Activated naive CD4-positive, alpha-beta T cell treated with anti-CD3 and anti-CD28 coated beads, Interleukin-2, amount 50 U/mL, for 16 hours (primary cell): ENCODE measurements at regions not wholly inside any gene's neighbourhood (a gene's known extent, or its start where the extent isn't known, plus 50 kb on each side); places are given as distances from the start of the nearest gene placed in this dataset.
"Not testable (repeated sequence)": the region's sequence is repeated elsewhere in the genome, so short reads cannot be mapped to it uniquely, and the experiment has no call there.

Experiments
- DNase-seq: peaks from one replicate; pipeline ENCODE4 v3.0.0-alpha.2; 2020

DNA sequence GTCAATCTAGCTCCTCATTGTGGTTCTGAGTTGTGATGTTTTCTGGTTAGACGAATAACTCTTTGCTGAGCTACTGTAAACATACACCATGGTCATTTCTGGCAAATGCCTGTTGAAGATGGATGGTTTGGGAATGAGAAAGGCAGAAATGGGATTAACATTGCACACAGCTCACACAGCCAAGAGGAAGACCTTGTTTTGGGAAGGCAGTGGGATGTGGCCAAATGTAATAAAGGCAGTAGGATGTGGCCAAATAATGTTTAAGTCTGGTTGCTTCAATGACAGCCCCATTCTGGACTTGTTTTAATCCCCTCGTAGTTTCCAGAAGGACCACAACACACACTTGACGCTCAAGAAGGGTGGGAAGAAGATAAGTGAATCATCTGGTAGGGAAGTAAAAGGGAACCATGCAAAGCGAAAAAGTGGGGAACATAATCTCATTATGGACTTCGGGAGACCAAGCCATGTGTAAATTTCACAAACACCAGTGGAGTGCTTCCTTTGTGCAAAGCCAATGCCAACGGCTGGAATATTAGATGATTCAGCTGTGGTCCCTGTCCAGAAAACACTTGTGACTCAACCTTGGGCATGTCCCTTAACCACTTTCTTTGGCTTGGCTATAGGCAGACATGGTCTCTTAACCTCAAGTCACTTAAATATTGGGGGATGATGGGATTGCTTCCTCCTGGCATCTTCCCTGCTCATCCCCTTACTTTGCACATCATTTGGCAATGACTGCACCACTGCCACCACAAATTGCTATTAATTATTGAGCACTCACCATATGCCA lies 284.4 kb upstream of the CRY1 start:
- DNase-seq: no peak

DNA sequence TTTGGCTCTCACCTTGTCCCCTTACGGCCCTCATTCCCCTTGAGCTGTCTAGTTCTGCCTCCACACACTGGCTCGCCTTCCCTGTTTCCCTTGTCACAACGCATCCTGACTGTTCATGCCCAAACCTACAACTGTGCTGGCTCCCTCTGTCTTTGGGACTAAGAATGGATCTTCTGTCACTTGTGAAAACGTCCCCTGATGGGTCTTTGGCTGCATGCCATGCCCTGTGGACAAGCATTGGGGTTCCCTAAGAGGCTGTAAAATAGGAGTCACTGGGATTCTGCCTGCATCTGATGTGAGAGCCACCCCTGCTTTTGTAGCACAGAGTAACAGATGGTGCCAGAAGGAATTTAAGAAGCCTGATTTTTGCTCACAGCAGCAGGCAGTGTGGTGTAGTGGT lies 285.3 kb upstream of the CRY1 start:
- DNase-seq: no peak

DNA sequence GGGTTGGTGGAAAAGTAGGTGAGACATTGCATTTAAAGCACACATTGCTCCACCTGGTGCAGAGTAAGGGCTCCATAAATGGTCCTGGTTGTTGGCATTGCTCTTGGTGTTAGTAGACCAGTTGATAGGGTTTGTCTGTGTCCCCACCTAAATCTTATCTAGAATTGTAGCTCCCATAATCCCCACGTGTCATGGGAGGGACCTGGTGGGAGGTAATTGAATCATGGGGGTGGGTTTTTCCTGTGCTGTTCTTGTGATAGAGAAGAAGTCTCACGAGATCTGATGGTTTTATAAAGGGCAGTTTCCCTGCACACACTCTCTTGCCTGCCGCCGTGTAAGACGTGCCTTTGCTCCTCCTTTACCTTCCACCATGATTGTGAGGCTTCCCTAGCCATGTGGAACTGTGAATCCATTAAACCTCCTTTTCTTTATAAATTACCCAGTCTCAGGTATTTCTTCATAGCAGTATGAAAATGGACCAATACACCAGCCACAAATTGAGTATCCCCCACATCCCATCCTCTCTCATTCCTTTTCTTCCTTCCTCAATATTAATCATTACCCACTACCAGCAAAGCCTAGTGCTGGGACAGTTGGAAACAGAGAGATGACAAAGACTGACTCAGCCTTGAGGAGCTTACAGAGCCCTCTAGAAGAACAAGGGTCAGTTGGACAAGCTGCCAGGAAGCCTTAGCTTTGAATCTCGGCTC lies 285.9 kb upstream of the CRY1 start:
- not testable (repeated sequence) for DNase-seq

DNA sequence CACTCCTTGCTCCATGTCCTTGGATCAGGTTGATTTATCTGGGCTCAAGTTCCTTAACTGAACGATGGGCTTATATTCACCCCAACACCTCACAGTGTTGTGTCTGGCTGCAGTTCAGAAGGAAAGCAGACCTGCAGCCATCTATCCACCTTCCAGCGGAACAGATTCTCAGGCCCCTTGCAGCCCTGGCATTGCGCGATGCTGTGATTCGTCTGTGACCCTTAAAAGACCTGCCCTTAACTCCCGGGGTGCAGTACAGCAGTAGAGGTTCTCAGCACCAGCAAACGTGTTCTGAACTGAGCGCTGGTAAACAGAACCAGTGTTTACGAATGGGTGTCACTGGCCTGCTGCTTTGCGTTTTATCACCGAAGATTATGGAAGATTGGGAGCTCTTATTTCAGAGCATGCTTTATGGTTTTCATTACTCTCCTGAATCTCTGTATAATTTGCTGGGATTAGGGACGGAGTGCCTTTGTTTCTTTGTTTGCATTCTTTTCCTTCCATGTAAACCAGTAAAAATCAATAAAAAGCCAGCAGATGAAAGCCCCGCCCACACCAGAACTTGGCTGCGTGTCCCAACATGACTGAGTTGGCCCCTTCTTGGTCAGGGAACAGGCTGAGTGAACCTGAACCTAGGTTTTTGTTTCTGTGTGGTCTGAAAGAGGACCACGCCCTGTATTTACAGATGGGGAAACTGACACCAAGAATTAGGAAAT lies 286.7 kb upstream of the CRY1 start:
- DNase-seq: no peak

DNA sequence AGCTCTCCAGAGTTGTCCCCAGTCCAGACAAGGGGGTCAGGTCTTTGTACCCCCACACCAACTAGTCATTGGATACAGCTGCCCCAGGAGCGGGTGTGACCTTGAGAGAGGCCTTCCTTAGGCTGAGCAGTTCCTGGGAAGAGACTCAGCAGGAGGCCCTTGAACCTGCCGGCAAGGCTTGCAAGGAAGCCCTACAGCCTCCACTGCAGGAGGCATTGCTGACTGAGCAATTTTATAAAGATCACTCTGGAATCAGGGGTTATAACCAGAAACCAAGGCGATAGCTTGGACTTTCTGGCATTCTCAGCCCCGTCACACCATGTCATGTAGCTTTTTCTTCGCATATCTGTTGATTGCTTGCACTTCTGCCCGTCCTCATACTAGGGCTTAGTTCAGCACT lies 291.3 kb upstream of the CRY1 start:
- no peak for DNase-seq

DNA sequence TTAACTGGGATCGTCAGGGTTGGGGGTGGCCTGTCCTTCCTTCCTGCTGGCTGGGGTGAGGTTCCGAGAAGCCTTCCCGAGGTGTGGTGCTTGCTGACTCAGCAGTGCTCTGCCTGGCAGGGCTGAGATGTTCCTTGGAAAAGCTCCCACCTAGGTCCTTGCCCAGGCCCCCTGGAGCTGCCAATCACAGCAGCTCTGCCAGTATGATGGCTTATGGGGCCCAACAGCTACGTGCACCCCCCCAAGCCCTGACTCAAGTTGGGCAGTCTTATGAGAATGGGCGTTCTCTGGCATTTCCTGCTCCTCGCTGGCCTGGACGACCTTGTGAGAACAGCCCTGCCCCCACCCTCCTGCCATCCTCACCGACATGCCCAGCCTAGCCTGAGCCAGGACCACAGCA lies 292.2 kb upstream of the CRY1 start:
- no peak for DNase-seq

DNA sequence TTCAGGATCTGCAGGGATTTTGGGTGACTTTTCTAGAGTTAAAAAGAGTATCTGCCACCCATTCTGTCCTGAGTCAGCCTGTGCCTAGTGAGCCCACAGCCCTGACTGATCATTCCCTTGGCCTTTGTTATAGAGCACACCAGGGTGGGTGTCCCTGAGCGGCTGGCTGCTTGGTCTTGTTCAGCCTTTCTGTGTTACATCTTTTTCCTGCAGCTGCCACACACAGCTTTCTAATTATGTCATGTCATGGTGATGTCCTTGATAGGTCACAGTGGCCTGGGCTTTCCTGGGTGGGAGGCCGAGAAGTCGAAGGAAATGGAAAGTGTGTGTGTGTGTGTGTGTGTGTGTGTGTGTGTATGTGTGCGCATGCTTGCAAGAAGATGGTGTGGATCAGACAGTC lies 293.2 kb upstream of the CRY1 start:
- DNase-seq: no peak

DNA sequence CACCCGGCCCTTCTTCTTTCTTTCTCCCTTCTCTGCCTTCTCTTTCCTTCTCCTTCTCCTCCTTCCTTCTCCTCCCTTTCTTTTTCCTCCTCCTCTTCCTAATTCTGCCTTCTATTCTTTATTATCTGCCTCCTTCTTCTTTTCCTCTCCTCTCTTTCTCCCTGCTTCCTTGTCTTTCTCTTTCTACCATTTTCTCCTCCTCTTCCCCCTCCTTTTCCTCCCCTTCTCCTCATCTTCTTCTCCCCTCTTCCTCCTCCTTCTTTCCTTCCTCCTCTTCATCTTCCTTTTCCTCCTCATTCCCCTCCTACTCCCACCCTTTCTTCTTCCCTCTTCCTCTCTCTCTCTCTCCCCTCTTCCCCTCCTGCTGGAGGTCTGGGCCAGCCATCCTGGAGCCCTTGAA lies 294.9 kb upstream of the CRY1 start:
- no peak for DNase-seq

DNA sequence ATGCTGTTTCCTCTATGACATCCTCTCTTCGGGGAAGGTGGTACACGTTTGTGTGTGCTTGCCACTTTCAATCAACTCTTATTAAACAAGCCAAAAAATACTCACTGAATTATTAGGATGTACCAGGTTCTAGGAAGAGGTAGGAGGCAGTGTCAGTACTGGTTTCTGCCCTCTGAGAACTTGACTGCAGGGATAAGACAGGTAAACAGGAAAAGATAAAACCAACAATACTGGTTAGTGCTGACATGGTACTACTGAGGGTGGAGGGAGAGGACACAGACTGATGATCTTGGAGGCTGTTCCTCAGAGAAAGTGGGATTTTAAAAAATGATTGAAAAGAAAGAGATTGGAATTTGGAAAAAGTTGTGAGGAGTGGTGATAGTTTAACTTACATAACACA lies 295.2 kb upstream of the PWP1 start:
- DNase-seq: no peak

DNA sequence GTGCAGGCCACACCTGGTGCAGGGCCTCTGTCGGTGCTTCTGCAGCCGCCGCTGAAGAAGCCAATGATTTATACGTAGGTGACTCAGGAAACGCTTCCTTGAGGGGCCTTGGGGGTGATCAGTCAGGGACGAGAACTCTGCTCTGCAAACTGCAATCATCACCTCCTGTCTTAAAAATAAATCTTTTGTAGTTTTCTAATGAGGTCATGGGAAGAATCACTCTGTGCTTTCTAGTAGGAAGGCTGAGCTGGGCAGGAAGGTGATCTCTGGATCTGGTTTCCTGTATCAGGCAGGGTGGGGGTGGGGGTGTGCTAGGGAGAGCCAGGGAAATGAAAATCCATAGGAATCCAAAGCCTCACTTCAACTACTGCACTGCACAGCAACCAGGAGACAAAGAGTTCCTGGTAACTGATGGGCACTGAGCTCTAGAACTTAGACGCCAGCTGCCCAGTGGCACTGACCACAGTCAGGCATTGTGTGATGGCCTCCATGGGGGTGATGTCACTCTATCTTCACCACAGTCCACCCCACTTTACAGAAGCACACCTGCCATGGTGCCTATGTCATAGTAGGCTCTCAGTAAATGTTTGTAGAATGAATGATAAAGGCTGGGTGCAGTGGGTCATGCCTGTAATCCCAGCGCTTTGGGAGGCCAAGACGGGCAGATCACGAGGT lies 292.4 kb upstream of the PWP1 start:
- no peak for DNase-seq

DNA sequence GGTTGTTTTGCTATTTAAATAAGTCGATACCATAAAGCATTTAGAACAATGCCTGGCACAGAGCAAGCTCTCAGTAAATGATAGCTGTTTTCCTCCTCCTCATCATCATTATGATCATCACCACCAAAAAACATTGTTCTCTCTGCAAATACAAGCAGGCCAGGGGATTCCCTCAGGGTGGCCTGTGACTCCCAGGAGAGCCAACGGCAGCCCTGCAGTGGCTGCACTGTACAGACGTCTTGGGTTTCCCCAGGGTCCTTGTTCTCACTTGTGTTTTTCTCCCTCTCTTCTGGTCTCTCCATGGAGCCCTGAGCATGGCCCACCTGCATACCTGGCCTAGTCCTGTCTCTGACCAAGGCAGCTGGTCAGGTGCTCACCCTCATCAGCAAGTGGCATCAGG lies 290.9 kb upstream of the PWP1 start:
- DNase-seq: no peak

DNA sequence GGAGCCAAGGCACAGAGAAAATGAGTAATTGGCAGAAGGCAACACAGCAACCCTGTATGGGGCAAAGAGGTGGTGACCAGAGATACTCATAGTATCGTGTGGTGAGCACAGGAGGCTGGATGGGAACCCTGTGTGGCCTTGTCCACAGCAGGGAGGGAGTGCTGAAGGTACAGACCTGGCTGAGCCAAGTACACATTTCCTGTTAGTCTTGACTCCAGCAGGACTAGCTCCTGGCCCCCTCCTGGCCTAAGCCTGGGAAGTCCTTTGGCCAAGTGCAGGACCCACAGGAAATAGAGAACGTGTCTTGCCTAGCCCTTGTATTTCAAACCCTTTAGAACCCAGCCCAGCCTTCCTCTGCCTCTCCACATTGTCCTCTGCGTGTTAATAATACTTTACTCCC lies 289.8 kb upstream of the PWP1 start:
- DNase-seq: no peak

DNA sequence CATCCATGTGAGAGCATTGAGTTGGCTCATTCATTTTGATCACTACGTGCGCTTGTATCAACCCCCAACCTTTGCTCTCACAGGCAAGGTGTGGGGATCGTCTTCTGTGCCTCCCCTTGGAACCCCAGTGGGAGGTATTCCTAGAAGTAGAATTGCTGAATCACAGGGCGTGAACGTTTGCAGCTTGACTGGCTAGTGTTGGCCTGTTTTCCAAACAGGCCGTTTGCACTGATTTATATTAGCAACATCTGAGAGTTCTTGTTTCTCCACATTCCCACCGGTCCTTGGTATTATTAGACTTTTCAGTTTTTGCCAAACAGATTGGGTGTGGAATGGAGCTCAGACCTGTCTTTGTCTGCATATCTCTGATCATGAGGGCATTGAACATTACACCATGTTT lies 288.6 kb upstream of the PWP1 start:
- DNase-seq: no peak

DNA sequence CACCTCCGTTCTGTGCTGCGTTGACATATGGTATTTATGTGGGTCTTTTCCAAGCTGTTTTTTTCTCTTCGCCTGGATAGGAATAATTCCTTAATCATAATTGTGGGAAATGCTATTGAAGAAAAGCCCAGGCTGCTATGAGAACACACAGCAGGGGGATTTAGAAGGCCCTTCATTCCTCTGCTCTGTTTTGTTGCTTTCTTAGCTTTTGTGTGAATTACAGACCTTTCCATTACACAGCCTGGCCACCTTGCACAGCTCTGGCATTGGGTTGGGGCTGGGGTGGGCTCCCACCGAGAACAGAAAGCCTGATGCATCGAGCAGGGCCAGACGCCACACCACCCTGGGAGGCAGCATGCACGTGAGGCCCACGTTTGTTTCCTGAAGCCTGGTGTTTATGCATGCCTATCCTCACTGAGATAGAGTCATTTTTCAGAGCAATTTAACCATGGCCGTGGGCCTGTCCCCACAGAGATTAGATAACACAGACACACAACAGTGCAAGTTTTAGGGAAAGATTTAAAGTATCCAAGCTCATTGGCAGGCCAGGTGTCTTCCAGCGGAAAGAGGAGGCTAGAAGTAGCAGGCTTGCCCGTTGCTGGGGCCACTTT lies 287.6 kb upstream of the PWP1 start:
- DNase-seq: no peak

DNA sequence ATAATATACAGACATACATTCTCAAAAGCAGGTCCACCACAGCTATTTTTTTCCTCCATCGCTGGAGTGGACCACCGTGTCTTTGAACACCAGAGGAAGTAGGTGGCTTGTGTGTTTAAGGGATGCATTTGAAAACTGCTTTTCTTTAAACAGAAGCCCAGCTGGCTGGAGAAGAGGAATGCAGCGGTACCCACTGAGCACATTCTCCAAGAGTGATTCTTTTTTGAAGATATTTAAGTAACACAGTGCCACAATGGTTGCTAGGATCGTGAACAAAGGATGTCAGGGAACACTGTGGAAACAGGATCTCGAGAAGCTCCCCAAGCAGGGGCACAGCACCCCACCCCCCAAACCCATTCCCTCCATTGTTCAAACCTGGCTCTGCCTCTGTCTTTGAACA lies 286.6 kb upstream of the PWP1 start:
- DNase-seq: no peak

DNA sequence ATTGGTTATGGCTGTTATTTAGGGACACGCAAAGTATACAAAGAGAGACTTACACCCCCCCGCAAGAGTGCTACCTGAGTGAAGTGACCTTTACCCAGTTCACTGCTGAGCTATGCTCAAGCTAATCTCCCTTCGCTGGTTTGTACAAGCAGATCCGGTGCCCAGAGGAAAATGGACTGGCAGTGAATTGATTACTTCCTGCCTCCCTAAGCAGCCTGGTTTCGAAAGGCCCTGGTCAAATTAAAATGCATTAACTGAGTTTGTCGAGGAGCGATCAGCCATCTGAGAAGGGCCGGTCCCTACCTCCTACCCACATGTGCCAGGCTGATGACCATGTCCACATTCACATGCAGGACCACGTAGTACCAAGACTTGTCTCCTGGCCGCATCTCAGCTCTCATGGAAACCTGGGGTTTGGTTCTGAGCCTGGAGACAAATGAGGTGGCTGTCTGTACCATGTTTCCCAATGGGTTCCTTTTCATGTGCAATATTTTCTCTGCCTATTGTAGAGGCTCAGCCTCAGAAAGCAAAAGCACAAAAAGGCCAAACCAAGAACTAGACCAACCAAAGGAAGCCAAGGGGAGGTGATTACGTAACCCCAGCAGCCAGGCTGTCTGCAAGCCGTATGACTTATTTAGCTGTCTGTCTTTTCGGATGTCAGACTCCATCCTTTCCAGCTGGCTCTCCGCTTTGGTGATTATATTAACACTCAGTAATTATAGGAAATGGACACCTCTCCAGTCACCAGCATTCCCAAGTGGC lies 284.7 kb upstream of the PWP1 start:
- no peak for DNase-seq

DNA sequence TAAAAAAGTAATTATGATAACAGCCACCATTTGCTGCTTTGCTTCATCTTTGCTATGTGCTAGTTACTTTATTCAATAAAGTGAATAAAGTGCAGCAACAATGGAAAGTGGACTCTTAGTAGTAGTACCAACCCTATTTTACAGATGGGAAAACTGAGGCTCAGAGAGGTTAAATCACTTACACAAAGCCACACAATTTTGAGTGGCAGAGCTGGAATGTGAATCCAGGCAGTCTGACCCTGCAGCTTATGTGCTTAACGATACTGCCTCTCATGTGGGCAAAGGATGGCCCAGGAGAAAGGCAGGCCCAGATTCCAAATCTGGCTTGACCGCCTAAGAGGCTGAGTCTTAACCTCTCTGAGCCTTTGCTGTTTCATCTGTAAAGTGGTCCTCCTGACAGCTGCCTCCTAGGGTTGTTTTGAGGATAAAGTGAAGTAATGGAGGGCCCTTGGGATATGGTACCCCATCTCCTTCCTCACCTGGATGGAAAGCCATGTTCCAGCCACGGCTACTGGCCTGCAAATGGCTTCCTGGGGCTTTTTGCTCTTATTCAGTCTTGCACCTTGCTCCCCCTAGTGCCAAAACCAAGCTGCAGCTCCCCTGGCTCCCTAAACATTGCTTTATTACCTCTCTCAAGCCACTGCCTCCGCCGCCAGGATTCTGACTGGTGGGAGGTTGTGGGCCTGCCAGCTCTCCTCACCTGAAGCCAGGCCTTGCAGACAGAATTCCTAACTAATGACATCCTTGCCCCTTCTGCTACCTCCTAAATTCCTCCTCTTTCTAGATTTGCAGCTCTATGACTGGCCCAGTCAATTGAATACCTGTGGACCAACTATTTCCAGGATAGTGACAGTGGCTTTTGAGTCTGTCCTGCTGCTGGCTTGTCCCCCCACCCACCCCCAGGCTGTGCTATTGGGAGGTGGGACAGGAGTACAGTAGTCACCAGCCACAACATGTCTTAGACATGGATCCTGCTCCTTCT lies 283.3 kb upstream of the PWP1 start:
- peak; percentile 70 for DNase-seq

DNA sequence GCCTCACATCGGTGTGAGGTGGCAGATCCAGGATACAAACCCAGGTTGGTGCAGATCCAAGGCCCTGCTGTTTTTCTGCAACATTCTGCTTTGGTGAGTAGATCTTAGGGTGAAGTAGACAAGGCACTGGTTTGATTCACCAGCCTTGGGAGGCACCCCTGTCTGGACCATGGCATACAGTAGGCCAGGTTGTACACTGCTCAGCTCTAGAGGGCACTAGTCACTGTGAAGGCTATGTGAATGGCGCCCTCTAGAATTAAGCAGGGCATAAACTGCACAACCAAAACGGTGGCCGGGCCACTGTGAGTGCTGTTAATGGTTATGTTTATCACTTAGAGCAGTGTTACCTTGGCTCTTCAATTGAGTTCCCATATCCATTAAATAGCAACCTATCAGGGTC lies 280.6 kb upstream of the PWP1 start:
- peak; percentile 15 for DNase-seq

DNA sequence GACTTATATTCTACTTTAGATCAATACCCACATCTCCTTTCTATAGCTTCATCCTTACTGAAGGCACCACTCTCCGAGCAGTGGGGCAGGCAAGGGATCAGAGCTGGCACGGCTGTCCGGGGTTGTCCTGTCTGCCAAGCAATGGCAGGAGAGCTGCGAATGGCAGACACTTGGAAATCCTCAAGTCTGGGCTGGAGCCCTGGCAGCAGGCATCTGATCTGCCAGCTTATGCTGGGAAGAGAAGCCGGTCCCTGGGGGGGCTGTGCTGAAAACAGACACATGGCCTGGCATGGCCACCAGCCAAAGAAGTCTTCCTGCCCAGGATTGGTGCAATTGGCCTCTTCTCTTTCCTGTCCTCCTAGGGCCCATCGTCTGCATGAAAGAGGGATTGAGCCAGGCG lies 280.2 kb upstream of the PWP1 start:
- DNase-seq: no peak

DNA sequence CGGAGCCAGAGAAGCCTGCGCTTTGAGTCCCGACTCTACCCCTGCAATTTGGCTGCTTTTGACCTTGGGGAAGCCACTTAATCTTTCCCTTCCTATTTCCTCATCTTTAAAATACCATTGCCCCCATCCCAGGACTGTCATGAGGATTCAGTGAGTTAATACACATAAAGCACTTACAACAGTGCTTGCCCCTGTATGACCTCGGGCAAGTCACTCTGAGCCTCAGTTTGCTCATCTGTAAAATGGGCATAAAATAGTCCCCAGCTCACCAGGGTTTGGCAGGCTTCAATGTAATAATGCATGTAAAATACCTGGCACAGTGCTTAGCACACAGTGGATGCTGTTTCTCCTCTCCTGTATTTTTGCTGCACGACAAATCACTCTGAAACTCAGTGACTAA lies 278.7 kb upstream of the PWP1 start:
- DNase-seq: no peak
